GM12892 (cell line): ENCODE measurements at regions not wholly inside any gene's neighbourhood (a gene's known extent, or its start where the extent isn't known, plus 50 kb on each side); places are given as distances from the start of the nearest gene placed in this dataset.

ENCODE experiments used
- POLR2A ChIP-seq: IDR thresholded peaks from 2 replicates; pipeline ENCODE4 v1.6.1; 2011; ENCODE audit warnings: low read depth, low read length, control low read depth
- POLR2AphosphoS5 ChIP-seq: IDR thresholded peaks from 2 replicates; pipeline ENCODE4 v1.6.1; 2011; ENCODE audit warnings: low read depth, low read length, control low read depth
- TAF1 ChIP-seq: IDR thresholded peaks from 2 replicates; pipeline ENCODE4 v1.6.1; 2011; ENCODE audit warnings: low read depth, mild to moderate bottlenecking, control low read depth, low read length, borderline replicate concordance

- TF ChIP-seq POLR2A (no peak), POLR2AphosphoS5 (no peak), TAF1 (no peak)
These were observed 783.8 kb upstream of the WWC1 start for GRCh38 chr5:167507463-167508233.
